BE2C (cell line): ENCODE measurements at regions not wholly inside any gene's neighbourhood (a gene's known extent, or its start where the extent isn't known, plus 50 kb on each side); places are given as distances from the start of the nearest gene placed in this dataset.

Experiments
- DNase-seq: peaks from one replicate; pipeline ENCODE4 v3.0.0-alpha.2; 2020
- H3K27me3 ChIP-seq: fragments of 250-450 bp; sonication (Bioruptor Pico); 2 replicates; pipeline ENCODE4 v1.5.1; 2020; ENCODE audit warnings: mild to moderate bottlenecking
- H3K36me3 ChIP-seq: fragments of 250-450 bp; sonication (Bioruptor Pico); 2 replicates; pipeline ENCODE4 v1.5.1; 2020; ENCODE audit warnings: mild to moderate bottlenecking
- H3K4me1 ChIP-seq: fragments of 250-450 bp; sonication (Bioruptor Pico); 2 replicates; pipeline ENCODE4 v1.5.1; 2020
- H3K4me3 ChIP-seq: 2 replicates; pipeline ENCODE4 v1.5.1; 2011; ENCODE audit warnings: low read depth, low read length
- H3K9me3 ChIP-seq: fragments of 250-450 bp; sonication (Bioruptor Pico); 2 replicates; pipeline ENCODE4 v1.5.1; 2020
- CTCF ChIP-seq: IDR thresholded peaks from 2 replicates; pipeline ENCODE4 v1.5.1; 2012; ENCODE audit warnings: mild to moderate bottlenecking, low read depth, low read length

- Histone ChIP-seq H3K27me3 (no peaks in the 10 kb centered on the region), H3K9me3 (no peaks in the 10 kb centered on the region), H3K4me3 (no peak overlapping the region; the same call in 1 of the 2 replicates), H3K4me1 (peaks cover 48% of the 10 kb centered on the region), H3K36me3 (no peaks in the 10 kb centered on the region)
- peak; percentile 69 for DNase-seq
- no peak for TF ChIP-seq CTCF
Observed at GRCh38 chr10:128539510-128540127, 413.4 kb upstream of the MKI67 start.

GRCh38 chr10:128540128-128540762 is 414.0 kb upstream of the MKI67 start:
- Histone ChIP-seq H3K4me1 (peaks cover 48% of the 10 kb centered on the region), H3K9me3 (no peaks in the 10 kb centered on the region), H3K36me3 (no peaks in the 10 kb centered on the region), H3K27me3 (no peaks in the 10 kb centered on the region), H3K4me3 (peak overlapping the region; percentile 64)
- TF ChIP-seq CTCF: no peak
- peak; percentile 31 for DNase-seq

- no peaks in the 10 kb centered on the region for H3K36me3 ChIP-seq
- DNase-seq: peak; percentile 64
- H3K4me3 ChIP-seq: peak overlapping the region; percentile 64
- TF ChIP-seq CTCF: peak; percentile 40
- peaks cover 47% of the 10 kb centered on the region for H3K4me1 ChIP-seq
- no peaks in the 10 kb centered on the region for H3K27me3 ChIP-seq
- H3K9me3 ChIP-seq: no peaks in the 10 kb centered on the region
Observed at GRCh38 chr10:128540781-128541761, 414.8 kb upstream of the MKI67 start.

GRCh38 chr10:128541926-128542475 is 415.8 kb upstream of the MKI67 start:
- H3K4me3 ChIP-seq: peak overlapping the region; percentile 64

GRCh38 chr10:128542659-128543058 is 416.4 kb upstream of the MKI67 start:
- Histone ChIP-seq H3K9me3 (no peaks in the 10 kb centered on the region), H3K36me3 (no peaks in the 10 kb centered on the region), H3K27me3 (no peaks in the 10 kb centered on the region), H3K4me3 (no peak overlapping the region), H3K4me1 (peaks cover 42% of the 10 kb centered on the region)
- no peak for TF ChIP-seq CTCF
- DNase-seq: no peak

More at GRCh38 chr10:128541926-128542475, 415.8 kb upstream of the MKI67 start:
- Histone ChIP-seq H3K9me3 (no peaks in the 10 kb centered on the region), H3K36me3 (no peaks in the 10 kb centered on the region), H3K27me3 (no peaks in the 10 kb centered on the region), H3K4me1 (peaks cover 42% of the 10 kb centered on the region)
- no peak for TF ChIP-seq CTCF
- no peak for DNase-seq
